Globus pallidus (tissue), 1 donor: ENCODE measurements at regions not wholly inside any gene's neighbourhood (a gene's known extent, or its start where the extent isn't known, plus 50 kb on each side); places are given as distances from the start of the nearest gene placed in this dataset.
A peak's percentile ranks its signal among the peaks of the same experiment; 100 is the strongest.
"Not testable (repeated sequence)": the region's sequence is repeated elsewhere in the genome, so short reads cannot be mapped to it uniquely, and the experiment has no call there.

Experiments
- DNase-seq: peaks from one replicate; pipeline ENCODE4 v3.0.0-alpha.2; 2015; ENCODE audit warnings: low spot score

DNA sequence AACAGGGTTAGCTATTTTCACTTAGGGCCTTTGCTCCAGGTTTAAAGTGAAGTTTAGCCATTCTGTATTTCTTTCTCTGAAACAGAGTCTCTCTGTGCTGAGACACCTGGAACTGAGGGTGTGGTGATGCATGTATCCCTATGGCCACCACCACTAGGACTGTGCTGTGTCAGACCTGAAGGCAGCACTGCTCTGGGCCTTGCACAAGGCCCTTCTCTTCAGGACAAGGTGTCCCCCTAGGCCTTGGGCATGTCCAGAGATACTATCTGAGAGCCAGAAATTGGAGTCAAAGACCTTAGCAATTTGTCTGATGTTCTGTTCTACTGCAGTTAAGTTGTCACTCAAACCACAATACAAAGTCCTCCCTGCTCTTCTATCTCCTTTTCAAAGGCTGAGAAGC lies 1649.2 kb downstream of the AMY1C start:
- DNase-seq, result no peak

DNA sequence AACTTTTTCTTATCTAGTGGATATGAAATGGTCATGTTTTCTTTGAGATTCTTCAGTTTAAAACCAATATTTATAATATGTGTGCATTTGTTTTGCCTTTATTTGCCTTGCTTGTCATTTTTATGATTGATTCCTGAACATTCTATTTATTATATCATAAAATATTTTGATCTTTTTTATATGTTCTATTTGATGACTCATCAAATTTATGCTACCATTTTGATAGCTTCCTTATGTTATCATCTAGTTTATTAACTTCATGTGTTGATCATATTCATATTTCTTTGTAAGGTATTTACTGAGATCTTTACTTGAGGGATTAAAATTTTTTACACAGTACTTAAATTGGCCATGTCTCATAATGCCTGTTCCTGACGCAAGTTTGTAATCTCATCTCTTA lies 1650.0 kb downstream of the AMY1C start:
- no peak for DNase-seq

GRCh38 chr1:105416261-105416660 lies 1640.2 kb upstream of the PRMT6 start:
- DNase-seq, result no peak

GRCh38 chr1:105419030-105419429 lies 1637.4 kb upstream of the PRMT6 start:
- DNase-seq, result peak; percentile 5

DNA sequence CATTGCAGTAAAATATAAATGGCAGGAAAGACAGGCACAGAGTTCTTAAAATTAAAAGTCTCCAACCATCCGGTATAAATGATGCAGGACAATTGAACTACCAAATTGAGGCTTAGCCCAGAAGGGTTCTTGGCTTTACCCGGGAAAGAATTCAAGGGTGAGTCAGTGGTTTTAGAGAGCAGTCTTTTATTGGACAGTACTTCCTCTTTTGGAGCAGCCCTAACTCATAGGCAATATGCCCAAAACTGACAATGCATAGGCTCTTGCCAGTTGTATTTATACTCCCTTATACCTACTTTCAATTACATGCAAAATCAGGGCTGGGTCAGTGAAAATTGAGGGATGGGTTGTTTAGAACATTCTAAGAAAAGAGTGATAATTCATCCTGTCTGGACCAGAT lies 1628.9 kb upstream of the PRMT6 start:
- DNase-seq, result no peak

GRCh38 chr1:105436589-105437259 lies 1619.8 kb upstream of the PRMT6 start:
- DNase-seq, result no peak

DNA sequence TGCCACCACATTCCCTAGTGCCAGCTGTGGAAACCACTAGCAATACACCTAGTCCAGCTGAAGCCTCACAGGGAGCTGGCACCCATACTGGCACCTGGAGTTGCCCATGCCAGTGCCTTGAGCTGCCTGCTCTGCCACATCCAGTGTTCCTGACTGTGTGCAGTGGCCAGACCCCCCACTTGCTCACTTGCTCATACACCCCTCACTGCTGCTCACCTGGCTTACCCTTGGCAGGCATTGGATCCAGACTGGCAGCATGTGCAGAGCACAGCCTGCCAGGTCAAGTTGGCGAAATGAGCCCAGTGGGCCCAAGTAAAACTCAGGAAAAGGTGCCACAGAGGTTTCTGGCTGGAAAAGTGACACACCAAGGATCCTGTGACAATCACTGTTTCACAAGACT lies 1618.6 kb upstream of the PRMT6 start:
- DNase-seq, result no peak

GRCh38 chr1:105442901-105443300 lies 1613.6 kb upstream of the PRMT6 start:
- DNase-seq, result no peak

GRCh38 chr1:105459759-105460158 lies 1596.7 kb upstream of the PRMT6 start:
- no peak for DNase-seq

- no peak for DNase-seq
Observed at GRCh38 chr1:105462308-105462707, 1594.2 kb upstream of the PRMT6 start.

DNA sequence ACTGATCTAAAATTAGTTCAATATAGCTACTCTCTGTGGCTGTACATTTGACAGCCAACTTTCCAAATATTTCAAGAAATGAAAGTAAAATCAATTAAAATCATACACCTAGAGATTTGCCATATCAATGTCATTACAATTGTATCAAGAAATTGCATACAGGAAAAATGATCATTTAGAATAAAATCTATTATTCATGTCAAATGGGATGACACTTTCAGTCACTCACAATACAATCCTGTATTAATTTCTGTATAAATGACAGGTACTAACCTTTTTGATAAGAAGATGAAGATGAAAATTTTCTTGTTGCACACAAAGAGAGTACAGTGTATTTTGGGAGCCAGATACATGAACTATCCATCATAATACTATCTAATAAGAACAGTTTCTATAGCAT lies 1588.9 kb upstream of the PRMT6 start:
- DNase-seq, result no peak

DNA sequence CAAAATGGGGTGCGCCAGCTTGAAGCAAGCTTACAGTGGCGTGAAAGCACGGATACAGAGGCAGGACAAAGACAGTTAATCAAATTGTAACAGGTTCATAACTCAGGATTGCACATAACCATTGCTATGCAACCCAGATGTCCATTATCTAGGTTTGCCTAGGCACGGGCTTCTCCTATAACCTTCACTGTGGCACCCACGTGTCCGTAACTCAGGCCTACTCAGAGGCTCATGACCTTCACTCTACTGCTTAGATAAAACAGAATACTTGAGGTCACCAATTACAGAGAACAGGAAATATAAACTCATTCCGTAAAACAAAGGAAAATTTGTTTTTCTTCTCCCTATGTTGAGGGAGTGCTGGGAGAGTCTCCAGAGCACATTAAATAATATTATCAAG lies 1585.9 kb upstream of the PRMT6 start:
- DNase-seq, result not testable (repeated sequence)

GRCh38 chr1:105483436-105483835 lies 1573.0 kb upstream of the PRMT6 start:
- no peak for DNase-seq

DNA sequence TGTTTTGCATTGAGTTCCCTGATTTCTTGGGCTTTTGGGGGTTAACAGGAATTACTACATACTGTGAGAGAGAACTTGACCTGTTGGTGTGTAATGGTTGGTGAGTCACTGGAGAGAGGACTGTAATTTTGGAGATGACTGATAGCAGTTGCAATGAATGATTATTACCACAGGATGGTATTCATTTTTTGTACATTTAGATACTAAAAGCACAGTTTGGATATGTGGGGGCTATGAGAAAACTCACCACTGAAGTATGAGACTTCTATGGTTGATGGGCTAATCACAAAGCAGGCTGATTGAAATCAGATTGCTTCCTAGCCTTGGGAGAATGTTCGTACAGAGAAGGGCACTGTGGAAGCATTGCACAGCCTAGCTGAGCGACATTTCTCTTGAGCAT lies 1571.3 kb upstream of the PRMT6 start:
- no peak for DNase-seq

DNA sequence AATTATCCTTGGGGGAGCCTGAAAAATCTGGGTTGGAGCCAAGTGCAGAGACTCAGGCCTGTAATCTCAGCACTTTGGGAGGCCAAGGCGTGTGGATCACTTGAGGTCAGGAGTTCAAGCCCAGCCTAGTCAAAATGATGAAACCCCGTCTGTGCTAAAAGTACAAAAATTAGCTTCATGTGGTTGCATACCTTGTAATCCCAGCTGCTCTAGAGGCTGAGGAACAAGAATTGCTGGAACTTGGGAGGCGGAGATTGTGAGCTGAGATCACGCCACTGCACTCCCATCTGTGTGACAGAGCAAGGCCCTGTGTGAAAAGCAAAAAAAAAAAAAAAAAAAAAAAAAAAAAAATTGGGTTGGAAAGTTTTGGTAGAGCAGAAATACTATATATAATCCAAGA lies 1563.6 kb upstream of the PRMT6 start:
- DNase-seq, result no peak

GRCh38 chr1:105516068-105516467 lies 1540.4 kb upstream of the PRMT6 start:
- no peak for DNase-seq

DNA sequence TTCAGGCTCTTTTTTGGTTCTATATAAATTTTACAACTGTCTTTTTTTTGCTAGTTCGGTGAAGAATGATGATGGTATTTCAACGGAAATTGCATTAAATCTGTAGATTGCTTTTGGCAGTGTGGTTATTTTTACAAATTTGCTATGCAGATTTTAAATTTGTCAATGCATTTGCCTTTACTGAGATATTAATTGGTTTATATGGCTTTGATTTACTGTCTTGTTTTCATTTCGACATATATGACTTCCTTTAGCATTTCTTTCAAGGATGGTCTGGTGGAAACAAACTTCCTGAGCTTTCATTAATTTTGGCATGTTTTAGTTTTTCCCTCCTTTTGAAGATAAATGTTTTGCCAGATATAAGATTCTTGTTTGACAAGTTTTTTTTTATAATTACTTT lies 1522.5 kb upstream of the PRMT6 start:
- DNase-seq, result no peak

DNA sequence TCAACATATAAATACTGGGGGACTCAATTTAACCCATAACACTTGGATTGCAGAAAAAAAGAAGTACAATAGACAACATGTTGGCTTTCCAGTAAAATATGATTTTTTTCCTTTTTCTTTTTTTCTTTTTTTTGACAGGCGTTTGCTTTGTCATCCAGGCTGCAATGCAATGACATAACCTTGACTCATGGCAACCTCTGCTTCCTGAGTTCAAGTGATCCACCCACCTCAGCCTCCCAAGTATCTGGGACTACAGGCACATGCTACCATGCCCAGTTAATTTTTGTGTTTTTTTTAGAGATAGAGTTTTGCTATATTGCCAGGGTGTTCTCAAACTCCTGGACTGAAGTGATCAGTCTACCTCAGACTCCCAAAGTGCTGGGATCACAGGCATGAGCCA lies 1512.0 kb upstream of the PRMT6 start:
- DNase-seq, result no peak

DNA sequence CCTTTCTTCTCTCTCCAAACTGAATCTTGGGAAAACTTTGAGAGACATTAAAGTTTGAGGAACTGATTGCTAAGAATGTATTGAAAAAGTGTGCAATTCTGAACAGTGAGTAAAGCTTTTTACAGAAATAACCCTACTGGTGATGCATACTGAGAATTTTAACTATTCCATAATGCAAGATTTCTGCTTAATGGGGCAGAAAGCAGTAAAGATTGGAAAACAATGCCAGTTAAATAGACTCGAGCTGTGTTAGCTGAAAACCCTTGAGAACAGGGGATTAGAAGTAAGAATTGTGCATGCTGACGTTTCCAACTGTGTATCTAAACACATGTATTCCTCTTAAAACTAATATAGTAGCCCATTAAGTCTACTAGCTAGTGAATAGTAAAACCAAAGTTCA lies 1500.2 kb upstream of the PRMT6 start:
- no peak for DNase-seq

DNA sequence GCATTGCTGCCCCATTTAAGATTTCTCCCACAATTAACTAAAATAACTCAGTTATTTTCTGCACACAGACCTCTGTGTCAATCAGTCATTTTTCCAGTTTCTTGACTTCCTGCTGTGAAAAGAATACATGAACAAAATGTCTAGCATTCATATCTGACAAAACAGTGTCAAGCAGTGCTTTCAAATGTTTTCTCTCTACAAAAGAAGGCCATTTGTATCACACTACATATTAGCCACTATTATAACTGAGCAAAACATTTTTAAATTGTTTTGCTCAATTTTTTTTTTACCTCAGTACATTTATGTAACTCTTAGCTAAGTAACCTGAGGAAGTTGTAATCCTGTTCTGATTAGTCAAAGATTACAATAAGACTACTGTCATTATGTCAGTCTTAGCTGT lies 1498.5 kb upstream of the PRMT6 start:
- DNase-seq, result no peak

DNA sequence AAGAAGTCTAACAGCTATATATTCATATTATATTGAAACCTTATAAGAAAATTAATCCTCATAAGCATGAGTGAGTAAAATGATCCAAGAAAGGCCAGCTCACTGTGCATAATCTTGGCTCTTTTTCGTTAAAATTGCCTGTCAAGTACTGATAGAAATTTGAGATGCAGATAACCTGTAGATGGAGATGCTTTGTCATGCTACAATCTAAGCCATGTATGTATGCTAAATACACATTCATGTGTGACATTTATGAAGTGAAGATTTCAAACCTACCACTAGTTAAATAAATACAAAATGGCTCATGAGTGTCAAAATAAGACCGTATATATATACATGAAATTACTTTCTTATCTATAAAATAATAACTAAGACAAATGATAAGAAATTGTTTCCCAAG lies 1491.5 kb upstream of the PRMT6 start:
- DNase-seq, result no peak

- no peak for DNase-seq
Observed at GRCh38 chr1:105585791-105586190, 1470.7 kb upstream of the PRMT6 start.

GRCh38 chr1:105591681-105592080 lies 1464.8 kb upstream of the PRMT6 start:
- DNase-seq, result no peak

- DNase-seq, result no peak
Observed at GRCh38 chr1:105608713-105609112, 1447.8 kb upstream of the PRMT6 start.
